CD4-positive, alpha-beta T cell treated with Interleukin-4 for 1 hour (primary cell): ENCODE measurements at regions not wholly inside any gene's neighbourhood (a gene's known extent, or its start where the extent isn't known, plus 50 kb on each side); places are given as distances from the start of the nearest gene placed in this dataset.
"Not testable (repeated sequence)": the region's sequence is repeated elsewhere in the genome, so short reads cannot be mapped to it uniquely, and the experiment has no call there.

ENCODE experiments used
- DNase-seq, 2 donors: peaks; one replicate each; pipeline ENCODE4 v3.0.0-alpha.2; 2020 to 2022

DNA sequence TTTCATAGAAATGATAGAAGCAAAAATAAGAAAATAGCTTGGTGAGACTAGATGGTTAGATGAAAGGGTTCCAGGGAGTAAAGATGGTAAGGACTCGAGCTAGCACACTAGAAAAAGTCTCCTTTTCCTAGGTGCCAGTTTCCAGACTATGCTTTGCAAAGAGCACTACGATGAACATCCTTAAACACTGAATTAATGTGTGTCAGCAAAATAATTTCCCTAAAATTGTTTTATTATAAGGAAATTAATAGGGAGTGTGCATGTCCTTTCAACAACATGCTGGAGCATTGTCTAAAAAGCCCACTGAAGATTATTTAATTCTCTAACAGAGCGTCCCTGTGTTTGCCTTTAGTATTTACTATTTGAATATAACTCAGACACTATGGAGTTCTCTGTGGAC, 107.4 kb upstream of the NDUFV2 start:
- no peak for DNase-seq

GRCh38 chr18:8996771-8997432, 105.6 kb upstream of the NDUFV2 start:
- DNase-seq = no peak

DNA sequence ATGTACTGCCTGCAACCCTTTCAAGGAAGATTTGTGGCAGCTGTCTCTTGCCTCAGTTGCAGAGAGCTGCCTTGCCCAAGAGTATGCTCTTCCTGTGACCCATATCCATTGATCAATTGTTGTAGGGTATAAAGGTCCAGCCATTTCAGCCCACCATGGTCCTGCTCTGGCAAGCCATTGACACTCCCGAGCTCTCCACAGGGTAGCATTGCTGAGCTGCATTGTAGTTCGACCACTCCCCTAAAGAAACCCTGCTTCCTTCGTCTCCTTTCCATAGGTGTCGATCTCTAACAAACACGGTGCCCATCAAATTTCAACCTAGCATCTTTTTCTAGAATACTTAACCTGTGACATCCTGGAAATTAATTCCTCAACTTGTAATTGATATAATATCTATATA, 104.9 kb upstream of the NDUFV2 start:
- no peak for DNase-seq

DNA sequence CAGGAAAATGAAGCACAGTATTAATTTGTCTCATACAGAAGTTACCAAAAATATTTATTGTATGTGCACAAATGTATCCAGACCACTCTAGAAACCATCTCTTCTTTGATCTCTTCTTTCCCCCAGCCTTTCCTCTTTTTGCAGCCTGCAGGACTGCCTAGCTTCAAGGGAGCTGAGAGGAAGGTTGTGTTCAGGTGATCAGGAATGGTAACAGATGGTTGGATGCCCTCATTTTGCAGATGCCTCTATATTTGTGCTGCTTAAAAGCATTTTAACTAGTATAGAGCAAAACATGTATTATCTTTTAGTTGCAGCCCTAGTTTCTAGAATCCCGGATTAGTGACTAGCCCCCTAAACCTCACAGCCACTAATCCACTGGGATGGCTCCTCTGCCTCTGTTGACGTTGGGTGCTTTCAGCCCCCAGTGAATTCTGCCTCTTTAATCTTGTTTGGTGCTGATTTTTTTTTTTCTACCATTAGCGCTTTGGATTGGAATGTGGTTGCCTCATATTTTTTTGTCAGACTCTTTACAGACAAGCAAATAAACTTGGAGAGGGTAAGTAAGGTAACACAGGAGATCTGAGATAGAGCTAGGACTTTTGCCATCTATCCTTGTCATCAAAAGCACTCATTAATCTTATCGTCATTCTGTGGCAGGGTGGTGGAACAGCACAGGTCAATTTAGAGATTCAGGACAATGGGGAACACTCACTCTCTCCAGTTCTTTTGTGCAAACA, 103.8 kb upstream of the NDUFV2 start:
- no peak for DNase-seq

DNA sequence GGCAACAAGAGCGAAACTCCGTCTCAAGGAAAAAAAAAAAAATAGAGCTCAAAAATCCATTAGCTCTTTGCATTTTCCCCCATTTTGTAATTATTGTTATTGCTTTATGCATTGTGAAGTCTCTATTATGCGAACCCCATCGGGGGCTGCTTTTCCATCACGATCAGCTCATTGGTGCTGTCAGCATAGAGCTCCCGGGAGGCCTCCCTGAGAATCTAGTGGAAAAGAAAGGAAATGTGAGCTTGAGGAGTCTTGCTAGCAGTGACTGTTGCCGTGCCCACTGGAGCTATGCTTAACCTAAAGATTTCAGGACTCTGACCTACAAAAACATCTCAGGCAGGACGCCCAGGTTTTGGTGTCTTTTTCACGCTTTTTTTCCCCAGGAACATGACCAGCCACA, 102.6 kb upstream of the NDUFV2 start:
- no peak for DNase-seq

GRCh38 chr18:9000733-9001132, 101.8 kb upstream of the NDUFV2 start:
- DNase-seq = no peak

DNA sequence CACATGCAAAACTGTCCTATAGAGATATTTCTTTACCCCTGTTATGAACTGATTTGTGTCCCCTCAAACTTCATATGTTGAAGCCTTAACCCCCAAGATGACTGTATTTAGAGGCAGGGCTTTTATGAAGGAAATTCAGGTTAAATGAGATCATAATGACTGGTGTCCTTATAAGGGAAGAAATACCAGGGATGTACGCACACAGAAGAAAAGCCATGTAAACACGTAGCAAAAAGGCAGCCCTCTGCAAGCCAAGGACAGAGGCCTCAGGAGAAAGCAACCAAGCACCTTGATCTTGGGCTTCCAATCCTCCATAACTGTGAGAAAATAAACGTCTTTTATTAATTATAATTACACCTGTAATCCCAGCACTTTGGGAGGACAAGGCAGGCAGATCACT, 101.3 kb upstream of the NDUFV2 start:
- DNase-seq = no peak

- DNase-seq = no peak
Observed at GRCh38 chr18:9003406-9004100, 98.9 kb upstream of the NDUFV2 start.

DNA sequence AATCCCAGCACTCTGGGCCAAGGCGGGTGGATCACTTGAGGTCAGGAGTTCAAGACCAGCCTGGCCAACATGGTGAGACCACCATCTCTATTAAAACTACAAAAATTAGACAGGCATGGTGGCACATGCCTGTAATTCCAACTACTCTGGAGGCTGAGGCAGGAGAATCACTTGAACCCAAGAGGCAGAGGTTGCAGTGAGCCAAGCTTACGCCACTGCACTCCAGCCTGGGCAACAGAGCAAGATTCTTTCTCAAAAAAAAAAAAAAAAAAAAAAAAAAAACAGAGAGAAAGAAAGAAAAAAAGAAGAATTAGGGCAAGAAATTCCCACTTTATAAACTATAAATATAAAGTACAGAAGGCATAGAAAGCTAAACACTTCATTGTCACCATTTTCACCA, 98.2 kb upstream of the NDUFV2 start:
- not testable (repeated sequence) for DNase-seq

- not testable (repeated sequence) for DNase-seq
Observed at GRCh38 chr18:9007700-9008099, 94.8 kb upstream of the NDUFV2 start.

DNA sequence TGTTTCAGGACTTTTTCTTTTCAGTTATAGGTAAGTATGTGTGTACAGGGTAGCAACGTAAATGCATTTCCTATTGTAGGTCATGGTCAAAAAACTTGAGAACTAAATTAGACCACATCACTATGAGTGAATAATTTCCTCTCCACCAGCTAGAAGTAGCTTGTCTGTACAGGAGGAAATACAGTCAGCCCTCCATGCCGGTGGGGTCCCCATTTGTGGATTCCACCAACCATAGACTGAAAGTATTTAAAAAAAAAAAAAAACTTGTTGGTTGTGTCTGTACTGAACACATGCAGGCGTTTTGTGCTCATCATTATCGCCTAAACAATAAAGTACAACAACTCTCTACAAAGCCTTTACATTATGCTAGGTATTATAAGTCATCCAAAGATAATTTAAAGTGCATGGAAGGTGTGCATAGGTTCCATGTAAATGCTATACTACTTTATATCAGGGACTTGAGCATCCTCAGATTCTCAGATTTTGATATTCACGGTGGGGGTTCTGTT, 94.2 kb upstream of the NDUFV2 start:
- DNase-seq = no peak

- DNase-seq = no peak
Observed at GRCh38 chr18:9008709-9009635, 93.5 kb upstream of the NDUFV2 start.

DNA sequence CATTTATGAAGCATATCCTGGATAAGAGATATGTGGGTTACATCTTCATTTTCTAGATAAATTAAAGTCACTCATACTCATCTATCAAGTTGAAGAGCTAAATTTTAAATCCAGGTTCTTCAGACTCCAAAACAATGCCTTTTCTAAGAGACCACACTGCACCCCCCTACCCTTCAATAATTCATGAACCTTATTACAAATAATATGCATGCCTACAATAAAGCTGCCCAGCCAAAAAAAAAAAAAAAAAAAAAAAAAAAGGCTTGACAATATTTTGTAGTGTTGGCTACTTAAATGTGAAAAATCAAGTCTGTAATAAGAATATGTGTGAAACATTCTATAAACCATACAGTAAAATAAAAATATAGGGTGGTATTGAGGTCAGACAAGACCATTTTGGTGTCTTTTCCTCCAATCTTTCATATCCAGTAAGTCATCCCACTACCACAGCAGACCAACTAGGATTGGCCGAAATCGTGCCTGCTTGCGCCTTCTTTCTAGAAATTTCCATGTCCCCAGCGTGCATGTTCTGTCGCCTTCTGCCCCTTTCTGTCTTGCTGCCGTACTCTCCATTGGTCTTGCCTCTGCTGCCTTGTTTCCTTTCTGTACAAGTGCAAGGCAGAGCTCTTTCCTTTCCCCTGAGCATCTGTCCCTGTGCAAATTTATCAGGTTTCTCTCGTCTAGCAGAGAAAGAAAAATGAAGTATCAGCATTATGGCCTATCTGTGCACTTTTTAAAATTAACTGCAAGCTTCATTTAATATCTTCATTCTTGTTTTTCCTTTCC, 92.6 kb upstream of the NDUFV2 start:
- no peak for DNase-seq

DNA sequence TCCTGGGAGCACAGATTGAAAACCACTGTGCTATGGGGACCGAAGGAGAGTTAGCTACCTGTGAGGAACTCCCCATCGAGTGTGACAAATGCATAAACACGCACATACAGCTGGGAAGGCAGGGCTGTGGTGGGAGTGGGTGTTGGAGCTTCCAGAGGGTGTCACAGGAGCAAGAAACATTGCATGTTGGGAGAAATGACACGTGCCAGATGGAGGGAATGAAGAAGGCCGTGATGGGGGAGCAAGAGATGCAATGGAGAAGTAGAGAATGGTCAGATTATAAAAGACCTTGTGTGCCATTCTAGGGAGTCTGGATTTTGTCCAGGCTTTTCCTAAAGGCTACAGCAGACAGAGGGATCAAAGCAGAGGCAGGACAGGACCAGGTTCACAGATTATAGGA, 91.1 kb upstream of the NDUFV2 start:
- DNase-seq = no peak

DNA sequence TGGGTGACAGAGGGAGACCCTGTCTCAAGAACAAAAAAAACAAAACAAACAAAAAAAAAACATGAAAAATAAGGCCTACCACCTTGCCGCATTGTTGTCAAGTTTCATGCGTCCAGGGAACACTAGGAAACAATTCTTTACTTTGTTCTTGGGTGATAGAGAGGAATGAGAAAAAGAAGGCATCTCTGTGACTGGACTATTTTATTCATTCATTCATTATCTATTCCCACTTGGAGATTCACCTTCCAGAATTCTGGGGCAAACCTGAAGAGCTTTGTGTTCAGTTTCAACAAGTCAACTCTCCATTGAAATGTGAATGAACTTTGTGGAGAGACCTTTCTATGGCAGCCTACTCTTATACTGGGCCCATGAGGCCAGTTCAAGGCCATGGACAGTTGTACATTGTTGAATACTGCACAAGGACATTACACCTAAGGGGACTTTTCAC, 88.5 kb upstream of the NDUFV2 start:
- no peak for DNase-seq

DNA sequence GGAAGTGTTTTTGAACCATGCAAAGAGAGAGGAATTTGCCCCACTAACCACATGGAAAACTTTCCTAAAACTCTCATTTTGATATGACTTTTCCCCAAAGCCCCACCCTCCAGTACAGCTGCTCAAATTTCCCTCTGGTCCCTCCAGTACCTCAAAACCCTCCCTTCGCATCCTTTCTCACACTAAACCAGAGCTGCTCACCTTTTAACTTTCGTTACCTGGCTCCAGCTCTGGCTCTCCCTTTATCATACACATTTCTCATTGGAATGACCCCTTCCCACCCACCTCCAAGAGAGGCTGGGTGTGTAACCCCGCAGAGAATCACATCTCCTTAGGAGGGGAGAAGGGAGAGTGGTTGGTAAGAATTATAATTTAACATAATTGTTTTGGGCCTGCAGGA, 86.8 kb upstream of the NDUFV2 start:
- no peak for DNase-seq

DNA sequence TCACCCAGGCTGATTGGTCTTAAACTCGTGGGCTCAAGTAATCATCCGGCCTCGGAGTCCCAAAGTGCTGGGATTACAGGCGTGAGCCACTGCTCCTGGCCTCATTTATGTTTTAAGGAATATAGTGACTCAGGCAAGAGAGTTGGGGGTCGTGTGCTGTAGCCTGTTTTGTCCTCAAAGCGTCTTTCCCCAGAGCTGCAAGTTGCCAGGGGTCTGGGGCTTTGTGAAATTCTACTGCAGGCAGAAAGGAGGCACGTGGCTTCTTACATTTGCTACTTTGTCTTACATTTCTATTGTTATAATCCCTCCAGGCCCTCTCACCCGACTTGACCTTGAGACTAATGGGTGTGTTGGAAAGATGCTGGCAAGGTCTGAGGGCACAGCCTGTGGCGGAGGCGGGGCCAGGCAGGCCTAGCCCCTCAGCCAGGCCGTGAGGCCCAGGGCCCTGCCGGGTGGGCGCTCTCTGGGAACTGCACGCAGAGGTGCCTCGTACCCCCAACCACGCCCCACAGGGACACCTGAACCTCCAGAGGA, 85.8 kb upstream of the NDUFV2 start:
- no peak for DNase-seq

- DNase-seq = peak; percentile 2 to 46
Observed at GRCh38 chr18:9017167-9017904, 85.2 kb upstream of the NDUFV2 start.

DNA sequence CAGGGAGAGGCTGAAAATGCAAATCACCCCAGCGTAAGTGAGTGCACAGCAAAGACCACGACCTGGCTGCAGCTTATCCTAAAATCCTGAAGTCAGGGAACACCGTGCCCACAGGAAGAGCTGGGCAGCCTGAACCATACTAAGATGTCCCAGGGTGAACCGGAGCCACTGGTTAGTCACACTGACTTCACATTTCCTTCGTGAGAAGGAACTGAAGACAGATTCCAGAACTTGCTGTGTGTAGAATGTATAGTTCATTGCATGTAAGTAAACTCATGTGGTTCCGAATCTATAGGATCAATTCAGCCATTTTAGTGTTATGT, 84.6 kb upstream of the NDUFV2 start:
- DNase-seq = no peak

DNA sequence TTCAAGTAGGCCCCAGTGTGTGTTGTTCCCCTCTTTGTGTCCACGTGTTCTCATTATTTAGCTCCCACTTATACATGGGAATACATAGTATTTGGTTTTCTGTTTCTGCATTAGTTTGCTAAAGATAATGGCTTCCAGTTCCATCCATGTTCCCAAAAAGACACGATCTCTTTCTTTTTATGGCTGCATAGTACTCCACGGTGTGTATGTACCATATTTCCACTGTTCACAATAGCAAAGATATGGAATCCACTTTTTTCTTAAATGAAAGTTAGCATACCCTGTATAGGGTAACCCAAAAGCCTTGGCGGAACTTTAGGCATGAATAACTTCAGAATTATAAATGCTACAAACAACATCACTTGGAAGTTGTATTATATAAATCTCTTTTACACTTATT, 83.4 kb upstream of the NDUFV2 start:
- no peak for DNase-seq

DNA sequence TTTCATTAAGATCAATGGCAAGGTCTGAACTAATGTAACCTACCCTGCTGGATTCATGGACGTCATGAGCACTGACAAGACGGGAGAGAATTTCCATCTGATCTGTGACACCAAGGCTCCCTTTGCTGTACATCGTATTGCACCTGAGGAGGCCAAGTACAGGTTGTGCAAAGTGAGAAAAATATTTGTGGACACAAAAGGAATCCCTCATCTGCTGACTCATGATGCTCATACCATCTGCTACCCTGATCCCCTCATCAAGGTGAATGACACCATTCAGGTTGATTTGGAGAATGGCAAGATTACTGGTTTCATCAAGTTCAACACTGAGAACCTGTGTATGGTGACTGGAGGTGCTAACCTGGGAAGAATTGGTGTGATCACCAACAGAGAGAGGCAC, 82.3 kb upstream of the NDUFV2 start:
- no peak for DNase-seq
